Osteoblast (primary cell): ENCODE measurements at regions not wholly inside any gene's neighbourhood (a gene's known extent, or its start where the extent isn't known, plus 50 kb on each side); places are given as distances from the start of the nearest gene placed in this dataset.
A peak's percentile ranks its signal among the peaks of the same experiment; 100 is the strongest.

Experiments
- DNase-seq: peaks from one replicate; pipeline ENCODE4 v3.0.0; 2011; ENCODE audit warnings: low spot score, mixed read lengths; ENCODE audit not compliant: insufficient read length; ENCODE audit errors: missing footprints
- H2AFZ ChIP-seq: 2 replicates; pipeline ENCODE4 v1.6.0; 2011; ENCODE audit warnings: mild to moderate bottlenecking, low read length
- H3K27ac ChIP-seq: 2 replicates; pipeline ENCODE4 v1.5.1; 2011; ENCODE audit warnings: mild to moderate bottlenecking, low read depth, low read length, moderate library complexity
- H3K27me3 ChIP-seq: 2 replicates; pipeline ENCODE4 v1.6.0; 2012; ENCODE audit warnings: mild to moderate bottlenecking, control low read depth, inconsistent platforms, low read length, moderate library complexity; ENCODE audit not compliant: insufficient read depth
- H3K36me3 ChIP-seq: 2 replicates; pipeline ENCODE4 v1.5.1; 2011; ENCODE audit warnings: mild to moderate bottlenecking, low read length, control low read depth, moderate library complexity; ENCODE audit not compliant: insufficient read depth
- H3K4me1 ChIP-seq: 2 replicates; pipeline ENCODE4 v1.5.1; 2011; ENCODE audit warnings: mild to moderate bottlenecking, low read length, control low read depth, moderate library complexity; ENCODE audit not compliant: insufficient read depth
- H3K4me2 ChIP-seq: 2 replicates; pipeline ENCODE4 v1.6.0; 2011; ENCODE audit warnings: mild to moderate bottlenecking, low read length; ENCODE audit not compliant: insufficient read depth
- H3K4me3 ChIP-seq: fragments of 200-600 bp; sonication (generic); 3 replicates; pipeline ENCODE4 v1.5.1; 2012; ENCODE audit warnings: mild to moderate bottlenecking, low read length, inconsistent platforms; ENCODE audit not compliant: insufficient read depth
- H3K79me2 ChIP-seq: 2 replicates; pipeline ENCODE4 v1.6.0; 2012; ENCODE audit warnings: mild to moderate bottlenecking, low read length, control low read depth, inconsistent platforms; ENCODE audit not compliant: insufficient read depth
- H3K9me3 ChIP-seq: 2 replicates; pipeline ENCODE4 v1.5.1; 2011; ENCODE audit warnings: low read depth, low read length, control low read depth
- H4K20me1 ChIP-seq: 2 replicates; pipeline ENCODE4 v1.6.0; 2012; ENCODE audit warnings: mild to moderate bottlenecking, low read length, control low read depth; ENCODE audit not compliant: insufficient read depth
- TF ChIP-seq, protein P1 (sequence below): IDR thresholded peaks from 2 replicates; pipeline ENCODE4 v1.5.1; 2011; ENCODE audit warnings: mild to moderate bottlenecking, low read depth, low read length, moderate library complexity; ENCODE audit errors: extremely low read depth

DNA sequence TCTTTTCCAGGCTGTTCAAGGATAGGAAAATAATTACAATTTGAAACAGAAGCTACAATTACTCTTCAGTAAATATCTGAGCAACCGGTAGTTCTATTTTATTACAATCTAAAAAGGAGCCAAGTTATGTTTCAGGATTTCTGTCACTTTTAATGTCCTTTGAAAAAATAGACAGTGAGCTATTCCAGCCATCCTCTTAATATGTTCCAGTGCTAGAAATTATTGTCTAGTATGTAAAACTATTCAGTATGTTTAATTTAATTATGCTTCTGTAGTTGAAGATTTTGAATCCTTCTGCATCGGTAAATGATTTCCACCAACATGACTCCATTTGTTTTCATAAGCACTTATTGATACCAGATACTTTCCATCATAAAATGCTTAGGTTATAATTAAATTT is 129.6 kb upstream of the SEMA3D start:
- Histone ChIP-seq H3K4me2 (no peak overlapping the region), H3K4me3 (no peak overlapping the region), H2AFZ (no peak overlapping the region), H3K4me1 (no peaks in the 10 kb centered on the region), H3K9me3 (no peaks in the 10 kb centered on the region), H3K36me3 (no peaks in the 10 kb centered on the region), H3K79me2 (no peaks in the 10 kb centered on the region), H3K27me3 (no peaks in the 10 kb centered on the region), H3K27ac (no peak overlapping the region), H4K20me1 (no peaks in the 10 kb centered on the region)
- no peak for DNase-seq
- TF ChIP-seq, protein P1, sequence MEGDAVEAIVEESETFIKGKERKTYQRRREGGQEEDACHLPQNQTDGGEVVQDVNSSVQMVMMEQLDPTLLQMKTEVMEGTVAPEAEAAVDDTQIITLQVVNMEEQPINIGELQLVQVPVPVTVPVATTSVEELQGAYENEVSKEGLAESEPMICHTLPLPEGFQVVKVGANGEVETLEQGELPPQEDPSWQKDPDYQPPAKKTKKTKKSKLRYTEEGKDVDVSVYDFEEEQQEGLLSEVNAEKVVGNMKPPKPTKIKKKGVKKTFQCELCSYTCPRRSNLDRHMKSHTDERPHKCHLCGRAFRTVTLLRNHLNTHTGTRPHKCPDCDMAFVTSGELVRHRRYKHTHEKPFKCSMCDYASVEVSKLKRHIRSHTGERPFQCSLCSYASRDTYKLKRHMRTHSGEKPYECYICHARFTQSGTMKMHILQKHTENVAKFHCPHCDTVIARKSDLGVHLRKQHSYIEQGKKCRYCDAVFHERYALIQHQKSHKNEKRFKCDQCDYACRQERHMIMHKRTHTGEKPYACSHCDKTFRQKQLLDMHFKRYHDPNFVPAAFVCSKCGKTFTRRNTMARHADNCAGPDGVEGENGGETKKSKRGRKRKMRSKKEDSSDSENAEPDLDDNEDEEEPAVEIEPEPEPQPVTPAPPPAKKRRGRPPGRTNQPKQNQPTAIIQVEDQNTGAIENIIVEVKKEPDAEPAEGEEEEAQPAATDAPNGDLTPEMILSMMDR: no peak

GRCh38 chr7:85310301-85310700 is 123.4 kb upstream of the SEMA3D start:
- Histone ChIP-seq H3K27me3 (no peaks in the 10 kb centered on the region), H3K4me1 (no peaks in the 10 kb centered on the region), H3K79me2 (no peaks in the 10 kb centered on the region), H4K20me1 (no peaks in the 10 kb centered on the region), H3K4me3 (no peak overlapping the region), H3K27ac (no peak overlapping the region), H2AFZ (no peak overlapping the region), H3K36me3 (no peaks in the 10 kb centered on the region), H3K9me3 (no peaks in the 10 kb centered on the region), H3K4me2 (no peak overlapping the region)
- TF ChIP-seq, protein P1: no peak
- no peak for DNase-seq

DNA sequence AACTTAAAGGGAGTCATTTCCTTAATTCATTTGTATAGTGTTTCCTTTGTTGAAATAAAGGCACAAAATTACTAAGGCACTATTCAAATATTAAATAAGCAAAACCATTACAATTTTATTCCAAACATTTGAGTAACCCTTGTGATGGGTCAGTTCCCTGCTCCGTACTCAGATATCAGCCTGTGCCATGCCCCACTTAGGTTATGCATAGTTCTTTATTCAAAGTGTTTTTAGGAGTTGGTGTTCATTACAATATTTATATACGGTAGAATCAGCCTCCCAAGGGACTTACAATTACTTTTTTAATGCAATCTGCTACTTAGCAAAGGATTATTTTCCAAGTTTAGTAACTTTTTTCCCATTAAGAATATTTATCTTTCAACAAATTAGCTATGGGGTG is 119.3 kb upstream of the SEMA3D start:
- Histone ChIP-seq H3K36me3 (no peaks in the 10 kb centered on the region), H3K79me2 (no peaks in the 10 kb centered on the region), H3K9me3 (no peaks in the 10 kb centered on the region), H2AFZ (no peak overlapping the region), H3K4me3 (no peak overlapping the region), H3K4me2 (no peak overlapping the region), H3K27ac (no peak overlapping the region), H3K27me3 (no peaks in the 10 kb centered on the region), H3K4me1 (no peaks in the 10 kb centered on the region), H4K20me1 (no peaks in the 10 kb centered on the region)
- TF ChIP-seq, protein P1: no peak
- DNase-seq: peak; percentile 4

GRCh38 chr7:85294176-85294575 is 107.3 kb upstream of the SEMA3D start:
- no peaks in the 10 kb centered on the region for H4K20me1 ChIP-seq
- H3K4me2 ChIP-seq: no peak overlapping the region
- DNase-seq: no peak
- no peaks in the 10 kb centered on the region for H3K4me1 ChIP-seq
- TF ChIP-seq, protein P1: no peak
- no peaks in the 10 kb centered on the region for H3K9me3 ChIP-seq
- no peaks in the 10 kb centered on the region for H3K27me3 ChIP-seq
- no peak overlapping the region for H2AFZ ChIP-seq
- no peak overlapping the region for H3K27ac ChIP-seq
- no peak overlapping the region for H3K4me3 ChIP-seq
- no peaks in the 10 kb centered on the region for H3K36me3 ChIP-seq
- H3K79me2 ChIP-seq: no peaks in the 10 kb centered on the region
